ENCODE measurements at regions not wholly inside any gene's neighbourhood (a gene's known extent, or its start where the extent isn't known, plus 50 kb on each side); places are given as distances from the start of the nearest gene placed in this dataset.

- H4K8ac ChIP-seq (replicated peaks; ENCODE audit: insufficient read length, low read depth, low read length): no peak overlapping the region
- H2AFZ ChIP-seq (ENCODE audit: low read length): no peak overlapping the region
- no peaks in the 10 kb centered on the region for H3K9me3 ChIP-seq (ENCODE audit: control insufficient read depth, low read depth, low read length)
- H3K4me2 ChIP-seq (ENCODE audit: insufficient read depth, insufficient read length, low read length): no peak overlapping the region
- no peak overlapping the region for H3T11ph ChIP-seq (ENCODE audit: low read length)
- H3K27me3 ChIP-seq (ENCODE audit: insufficient read depth, low read length): no peaks in the 10 kb centered on the region
- no peak overlapping the region for H3K14ac ChIP-seq (ENCODE audit: insufficient read depth, low read length)
- H3K4me1 Mint-ChIP-seq: no peaks in the 10 kb centered on the region
- no peaks in the 10 kb centered on the region for H3K9me3 Mint-ChIP-seq
- no peaks in the 10 kb centered on the region for H3K27me3 Mint-ChIP-seq (ENCODE audit: low read depth)
- TF ChIP-seq, protein P1, sequence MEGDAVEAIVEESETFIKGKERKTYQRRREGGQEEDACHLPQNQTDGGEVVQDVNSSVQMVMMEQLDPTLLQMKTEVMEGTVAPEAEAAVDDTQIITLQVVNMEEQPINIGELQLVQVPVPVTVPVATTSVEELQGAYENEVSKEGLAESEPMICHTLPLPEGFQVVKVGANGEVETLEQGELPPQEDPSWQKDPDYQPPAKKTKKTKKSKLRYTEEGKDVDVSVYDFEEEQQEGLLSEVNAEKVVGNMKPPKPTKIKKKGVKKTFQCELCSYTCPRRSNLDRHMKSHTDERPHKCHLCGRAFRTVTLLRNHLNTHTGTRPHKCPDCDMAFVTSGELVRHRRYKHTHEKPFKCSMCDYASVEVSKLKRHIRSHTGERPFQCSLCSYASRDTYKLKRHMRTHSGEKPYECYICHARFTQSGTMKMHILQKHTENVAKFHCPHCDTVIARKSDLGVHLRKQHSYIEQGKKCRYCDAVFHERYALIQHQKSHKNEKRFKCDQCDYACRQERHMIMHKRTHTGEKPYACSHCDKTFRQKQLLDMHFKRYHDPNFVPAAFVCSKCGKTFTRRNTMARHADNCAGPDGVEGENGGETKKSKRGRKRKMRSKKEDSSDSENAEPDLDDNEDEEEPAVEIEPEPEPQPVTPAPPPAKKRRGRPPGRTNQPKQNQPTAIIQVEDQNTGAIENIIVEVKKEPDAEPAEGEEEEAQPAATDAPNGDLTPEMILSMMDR (conservative IDR thresholded peaks at IDR 0.05): no peak
- no peak overlapping the region for H2AK5ac ChIP-seq (ENCODE audit: insufficient read length, low read length)
- H3K18ac ChIP-seq (ENCODE audit: insufficient read length, low read depth, low read length): no peak overlapping the region
- no peak overlapping the region for H2BK20ac ChIP-seq (ENCODE audit: low read depth, low read length, poor library complexity, severe bottlenecking)
- WGBS (ENCODE audit: extremely low coverage, insufficient read length, low lambda C conversion rate): no CpG with 5 or more reads among the region's 7 CpGs
- no peak overlapping the region for H3K9ac ChIP-seq (ENCODE audit: extremely low read depth, insufficient read length, low read length)
- H3K56ac ChIP-seq (ENCODE audit: insufficient read length, low read depth, low read length): no peak overlapping the region
- H3K23ac ChIP-seq (ENCODE audit: insufficient read length, low read depth, low read length): no peak overlapping the region
- DNase-seq: no peak
- H3K4me3 Mint-ChIP-seq: no peak overlapping the region
- H4K20me1 ChIP-seq (ENCODE audit: control insufficient read depth, insufficient read depth, insufficient read length): no peaks in the 10 kb centered on the region
- no peak overlapping the region for H2BK12ac ChIP-seq (ENCODE audit: insufficient read length, low read depth, low read length)
- no peaks in the 10 kb centered on the region for H3K23me2 ChIP-seq (ENCODE audit: insufficient read length, low read depth, low read length, poor library complexity, severe bottlenecking)
- H3K27ac ChIP-seq (ENCODE audit: insufficient read length, low read depth, low read length): no peak overlapping the region
- H3K4ac ChIP-seq (ENCODE audit: low read depth, low read length): no peak overlapping the region
- H4K91ac ChIP-seq (ENCODE audit: insufficient read length, low read depth, low read length): no peak overlapping the region
- no peaks in the 10 kb centered on the region for H3K79me1 ChIP-seq (ENCODE audit: insufficient read depth, low read depth, low read length, poor library complexity, severe bottlenecking)
- H3K4me1 ChIP-seq (ENCODE audit: insufficient read depth, low read length): no peaks in the 10 kb centered on the region
- H2BK5ac ChIP-seq (ENCODE audit: insufficient read length, low read length): no peak overlapping the region
- no peaks in the 10 kb centered on the region for H3K36me3 Mint-ChIP-seq (ENCODE audit: insufficient read depth in 1 of 3, low read depth in 3 of 3)
- no peaks in the 10 kb centered on the region for H3K79me2 ChIP-seq (ENCODE audit: insufficient read depth, low read length)
- H2BK15ac ChIP-seq (ENCODE audit: low read depth, low read length): no peak overlapping the region
- no peak overlapping the region for H3K27ac Mint-ChIP-seq
- no peak overlapping the region for H4K5ac ChIP-seq (ENCODE audit: insufficient read length, low read depth, low read length)
- no peak overlapping the region for H2BK120ac ChIP-seq (ENCODE audit: low read depth, low read length, poor library complexity, severe bottlenecking)
These were observed 77.3 kb downstream of the CCR1 start for GRCh38 chr3:46130631-46131310.

Data from H9 (cell line).